Neural progenitor cell (in vitro differentiated cells): ENCODE measurements at regions not wholly inside any gene's neighbourhood (a gene's known extent, or its start where the extent isn't known, plus 50 kb on each side); places are given as distances from the start of the nearest gene placed in this dataset.

ENCODE experiments used
- CTCF ChIP-seq: fragments of 200-600 bp; sonication (generic); IDR thresholded peaks from 2 replicates; pipeline ENCODE4 v1.5.1; 2017; ENCODE audit warnings: antibody characterized with exemption, mild to moderate bottlenecking
- EZH2 ChIP-seq: fragments of 200-600 bp; sonication (generic); IDR thresholded peaks from 2 replicates; pipeline ENCODE4 v1.6.1; 2017; ENCODE audit warnings: antibody characterized with exemption, mild to moderate bottlenecking, moderate library complexity

GRCh38 chr14:105837349-105838063 is 311.1 kb downstream of the TMEM121 start:
- TF ChIP-seq CTCF, result no peak
- TF ChIP-seq EZH2, result no peak
